ENCODE measurements at regions not wholly inside any gene's neighbourhood (a gene's known extent, or its start where the extent isn't known, plus 50 kb on each side); places are given as distances from the start of the nearest gene placed in this dataset.
"Not testable (repeated sequence)": the region's sequence is repeated elsewhere in the genome, so short reads cannot be mapped to it uniquely, and the experiment has no call there.

- DNase-seq = no peak
Measured at GRCh38 chr9:93809204-93809940, 145.8 kb downstream of the BARX1 start.

GRCh38 chr9:93808115-93809029 lies 146.8 kb downstream of the BARX1 start:
- no peak for DNase-seq

GRCh38 chr9:93807166-93808074 lies 147.7 kb downstream of the BARX1 start:
- DNase-seq = no peak

GRCh38 chr9:93801581-93802284 lies 153.4 kb downstream of the BARX1 start:
- DNase-seq = no peak

- no peak for DNase-seq
Measured at GRCh38 chr9:93801120-93801519, 154.0 kb downstream of the BARX1 start.

- DNase-seq = no peak
Measured at GRCh38 chr9:93792358-93792757, 162.8 kb downstream of the BARX1 start.

- DNase-seq = no peak
Measured at GRCh38 chr9:93786204-93786603, 169.0 kb downstream of the BARX1 start.

GRCh38 chr9:93776873-93777272 lies 178.3 kb downstream of the BARX1 start:
- no peak for DNase-seq

- no peak for DNase-seq
Measured at GRCh38 chr9:93776256-93776655, 178.9 kb downstream of the BARX1 start.

- DNase-seq = no peak
Measured at GRCh38 chr9:93774331-93775102, 180.6 kb downstream of the BARX1 start.

GRCh38 chr9:93771276-93771675 lies 183.9 kb downstream of the BARX1 start:
- DNase-seq = no peak

- DNase-seq = no peak
Measured at GRCh38 chr9:93761822-93762221, 185.4 kb downstream of the PHF2 start.

- no peak for DNase-seq
Measured at GRCh38 chr9:93750045-93750444, 173.7 kb downstream of the PHF2 start.

- DNase-seq = not testable (repeated sequence)
Measured at GRCh38 chr9:93748827-93749226, 172.4 kb downstream of the PHF2 start.

GRCh38 chr9:93731963-93732362 lies 155.6 kb downstream of the PHF2 start:
- no peak for DNase-seq

GRCh38 chr9:93730648-93731047 lies 154.3 kb downstream of the PHF2 start:
- no peak for DNase-seq

- no peak for DNase-seq
Measured at GRCh38 chr9:93730217-93730616, 153.8 kb downstream of the PHF2 start.
